HG03457 (cell line): ENCODE measurements at regions not wholly inside any gene's neighbourhood (a gene's known extent, or its start where the extent isn't known, plus 50 kb on each side); places are given as distances from the start of the nearest gene placed in this dataset.

Experiments
- ATAC-seq: cut with Tn5 transposase; IDR thresholded peaks from one replicate; pipeline ENCODE4 v1.9.1; 2021; ENCODE audit warnings: moderate number of reproducible peaks; ENCODE audit not compliant: unreplicated experiment

GRCh38 chr6:140064366-140064765, 689.9 kb upstream of the CITED2 start:
- ATAC-seq, result no peak

- ATAC-seq, result no peak
Observed at GRCh38 chr6:140063021-140063399, 688.6 kb upstream of the CITED2 start.

GRCh38 chr6:140062043-140063020, 687.9 kb upstream of the CITED2 start:
- no peak for ATAC-seq

- ATAC-seq, result no peak
Observed at GRCh38 chr6:140061110-140062042, 686.9 kb upstream of the CITED2 start.

GRCh38 chr6:140059947-140060346, 685.5 kb upstream of the CITED2 start:
- no peak for ATAC-seq

- no peak for ATAC-seq
Observed at GRCh38 chr6:140058863-140059262, 684.4 kb upstream of the CITED2 start.

- ATAC-seq, result no peak
Observed at GRCh38 chr6:140052736-140053729, 678.6 kb upstream of the CITED2 start.

GRCh38 chr6:140051521-140052512, 677.4 kb upstream of the CITED2 start:
- ATAC-seq, result no peak

GRCh38 chr6:140050101-140050995, 675.9 kb upstream of the CITED2 start:
- no peak for ATAC-seq

- ATAC-seq, result no peak
Observed at GRCh38 chr6:140049251-140049650, 674.8 kb upstream of the CITED2 start.

- ATAC-seq, result no peak
Observed at GRCh38 chr6:140048202-140048790, 673.8 kb upstream of the CITED2 start.

GRCh38 chr6:140047321-140047720, 672.9 kb upstream of the CITED2 start:
- ATAC-seq, result no peak

- ATAC-seq, result no peak
Observed at GRCh38 chr6:140046016-140046632, 671.7 kb upstream of the CITED2 start.

GRCh38 chr6:140045116-140045515, 670.7 kb upstream of the CITED2 start:
- no peak for ATAC-seq

GRCh38 chr6:140044626-140045025, 670.2 kb upstream of the CITED2 start:
- ATAC-seq, result no peak

GRCh38 chr6:140043762-140044378, 669.4 kb upstream of the CITED2 start:
- no peak for ATAC-seq

- no peak for ATAC-seq
Observed at GRCh38 chr6:140043357-140043756, 668.9 kb upstream of the CITED2 start.
